HUES64 (cell line): ENCODE measurements at regions not wholly inside any gene's neighbourhood (a gene's known extent, or its start where the extent isn't known, plus 50 kb on each side); places are given as distances from the start of the nearest gene placed in this dataset.

Source experiments
- H3K27ac ChIP-seq: 2 replicates; pipeline ENCODE4 v1.7.0; 2013; ENCODE audit warnings: low read depth, low read length, inconsistent platforms
- H3K27me3 ChIP-seq: 2 replicates; pipeline ENCODE4 v1.6.1; 2013; ENCODE audit warnings: mild to moderate bottlenecking, low read length; ENCODE audit not compliant: insufficient read depth
- H3K36me3 ChIP-seq: 2 replicates; pipeline ENCODE4 v1.6.1; 2013; ENCODE audit warnings: mild to moderate bottlenecking, low read length; ENCODE audit not compliant: insufficient read depth
- H3K4me1 ChIP-seq: 2 replicates; pipeline ENCODE4 v1.6.1; 2013; ENCODE audit warnings: mild to moderate bottlenecking, low read length, moderate library complexity; ENCODE audit not compliant: insufficient read depth
- H3K4me3 ChIP-seq: 2 replicates; pipeline ENCODE4 v1.5.1; 2013; ENCODE audit warnings: mild to moderate bottlenecking, low read length, moderate library complexity
- H3K9ac ChIP-seq: 2 replicates; pipeline ENCODE4 v1.6.1; 2013; ENCODE audit warnings: mild to moderate bottlenecking, low read depth, low read length
- H3K9me3 ChIP-seq: 2 replicates; pipeline ENCODE4 v1.6.1; 2013; ENCODE audit warnings: low read depth, low read length; ENCODE audit not compliant: insufficient read depth
- WGBS: fragments of 150-250, 120-280 bp; methylation state at CpG from one replicate; pipeline ENCODE4 v1.1.7; 2013; ENCODE audit warnings: missing lambda C conversion rate; 5-methylcytosine and 5-hydroxymethylcytosine counted together

DNA sequence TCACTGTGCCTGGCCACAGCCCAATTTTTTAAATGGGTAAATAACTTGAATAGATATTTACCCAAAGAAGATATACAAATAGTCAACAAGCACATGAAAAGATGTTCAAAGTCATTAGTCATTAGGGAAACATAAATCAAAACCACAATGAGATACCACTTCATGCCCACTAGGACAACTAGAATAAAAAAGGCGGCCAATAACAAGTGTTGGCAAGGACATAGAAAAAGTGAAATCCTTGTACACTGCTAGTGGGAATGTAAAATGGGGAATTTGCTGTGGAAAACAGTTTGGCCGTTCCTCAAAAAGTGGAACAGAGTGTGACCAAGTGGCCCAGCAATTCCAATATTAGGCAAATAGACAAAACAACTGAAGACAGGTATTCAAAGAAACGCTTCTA, 270.1 kb downstream of the TFCP2L1 start:
- WGBS, result 97% methylated on average over 3 of the region's 3 CpGs
- no peaks in the 10 kb centered on the region for H3K36me3 ChIP-seq
- peaks cover 5% of the 10 kb centered on the region; the same call in 1 of the 2 replicates for H3K27me3 ChIP-seq
- no peak overlapping the region for H3K4me3 ChIP-seq
- H3K27ac ChIP-seq, result no peak overlapping the region
- H3K4me1 ChIP-seq, result no peaks in the 10 kb centered on the region
- no peaks in the 10 kb centered on the region for H3K9me3 ChIP-seq
- no peak overlapping the region for H3K9ac ChIP-seq

DNA sequence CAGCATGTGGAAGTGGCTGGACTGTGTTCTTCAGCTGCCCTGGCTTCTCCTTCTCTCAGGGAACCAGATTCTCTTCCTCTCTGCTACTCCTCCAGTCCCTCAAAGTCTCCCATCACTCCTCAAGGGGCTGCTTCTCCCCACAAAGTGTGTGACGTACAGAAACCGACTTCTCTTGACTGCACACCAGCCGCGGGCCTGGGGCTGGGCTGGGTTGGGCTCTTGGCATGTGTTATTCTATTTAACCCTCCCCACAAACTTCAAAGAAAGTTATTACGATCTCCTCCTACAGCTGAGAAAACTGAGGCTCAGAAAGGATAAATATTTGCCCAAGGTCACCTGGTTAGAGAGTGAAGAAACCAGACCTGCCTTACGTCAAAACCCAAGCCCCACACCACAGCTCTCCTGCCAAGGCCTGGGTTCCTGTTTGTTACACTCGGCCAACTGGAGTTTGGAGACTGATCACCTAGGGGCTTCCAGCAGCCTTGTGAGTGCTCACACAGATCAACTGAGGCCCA, 269.0 kb downstream of the TFCP2L1 start:
- Histone ChIP-seq H3K9me3 (no peaks in the 10 kb centered on the region), H3K4me1 (no peaks in the 10 kb centered on the region), H3K9ac (no peak overlapping the region), H3K4me3 (no peak overlapping the region), H3K27me3 (peaks cover 5% of the 10 kb centered on the region; the same call in 1 of the 2 replicates), H3K36me3 (no peaks in the 10 kb centered on the region), H3K27ac (no peak overlapping the region)
- 92% methylated on average over 7 of the region's 7 CpGs for WGBS

GRCh38 chr2:121017396-121017795, 267.6 kb downstream of the TFCP2L1 start:
- Histone ChIP-seq H3K27ac (no peak overlapping the region), H3K27me3 (peaks cover 5% of the 10 kb centered on the region; the same call in 1 of the 2 replicates), H3K4me1 (no peaks in the 10 kb centered on the region), H3K36me3 (no peaks in the 10 kb centered on the region), H3K9ac (no peak overlapping the region), H3K9me3 (no peaks in the 10 kb centered on the region), H3K4me3 (no peak overlapping the region)
- 88% methylated on average over 7 of the region's 7 CpGs for WGBS

- Histone ChIP-seq H3K4me1 (no peaks in the 10 kb centered on the region), H3K27me3 (peaks cover 5% of the 10 kb centered on the region; the same call in 1 of the 2 replicates), H3K27ac (no peak overlapping the region), H3K9ac (no peak overlapping the region), H3K36me3 (no peaks in the 10 kb centered on the region), H3K9me3 (no peaks in the 10 kb centered on the region), H3K4me3 (no peak overlapping the region)
- WGBS, result 66% methylated on average over 45 of the region's 45 CpGs
Measured at GRCh38 chr2:121018136-121019061, 266.6 kb downstream of the TFCP2L1 start.

- 50% methylated on average over 12 of the region's 12 CpGs for WGBS
- Histone ChIP-seq H3K9ac (no peak overlapping the region), H3K27me3 (peaks cover 5% of the 10 kb centered on the region; the same call in 1 of the 2 replicates), H3K9me3 (no peaks in the 10 kb centered on the region), H3K4me1 (no peaks in the 10 kb centered on the region), H3K27ac (no peak overlapping the region), H3K36me3 (no peaks in the 10 kb centered on the region), H3K4me3 (no peak overlapping the region)
Measured at GRCh38 chr2:121019071-121019470, 265.9 kb downstream of the TFCP2L1 start.

DNA sequence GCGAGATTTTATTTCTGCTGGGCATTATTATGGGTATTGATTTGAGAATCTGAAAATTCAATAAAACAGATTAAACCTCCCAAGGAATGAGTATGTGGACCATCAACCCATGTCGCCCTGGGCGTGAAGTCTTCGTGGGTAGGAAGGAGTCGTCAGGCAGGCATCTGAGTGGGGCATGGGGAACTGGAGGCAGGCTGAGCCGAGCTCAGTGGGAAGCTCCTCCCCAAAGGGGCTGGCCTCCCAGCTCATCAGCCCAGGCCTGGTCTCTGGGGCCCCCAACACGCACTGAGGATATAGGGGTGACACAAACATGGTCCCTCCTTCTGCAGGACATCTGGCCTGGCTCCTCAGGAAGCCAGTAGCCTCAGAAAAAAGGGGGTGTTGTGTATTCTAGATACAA, 265.2 kb downstream of the TFCP2L1 start:
- Histone ChIP-seq H3K9me3 (no peaks in the 10 kb centered on the region), H3K27me3 (peaks cover 5% of the 10 kb centered on the region; the same call in 1 of the 2 replicates), H3K27ac (no peak overlapping the region), H3K4me3 (no peak overlapping the region), H3K36me3 (no peaks in the 10 kb centered on the region), H3K9ac (no peak overlapping the region), H3K4me1 (no peaks in the 10 kb centered on the region)
- 79% methylated on average over 7 of the region's 7 CpGs for WGBS

- Histone ChIP-seq H3K27me3 (peaks cover 5% of the 10 kb centered on the region; the same call in 1 of the 2 replicates), H3K4me3 (no peak overlapping the region), H3K36me3 (no peaks in the 10 kb centered on the region), H3K9ac (no peak overlapping the region), H3K4me1 (no peaks in the 10 kb centered on the region), H3K9me3 (no peaks in the 10 kb centered on the region), H3K27ac (no peak overlapping the region)
- 86% methylated on average over 7 of the region's 7 CpGs for WGBS
Measured at GRCh38 chr2:121021685-121022084, 263.3 kb downstream of the TFCP2L1 start.

DNA sequence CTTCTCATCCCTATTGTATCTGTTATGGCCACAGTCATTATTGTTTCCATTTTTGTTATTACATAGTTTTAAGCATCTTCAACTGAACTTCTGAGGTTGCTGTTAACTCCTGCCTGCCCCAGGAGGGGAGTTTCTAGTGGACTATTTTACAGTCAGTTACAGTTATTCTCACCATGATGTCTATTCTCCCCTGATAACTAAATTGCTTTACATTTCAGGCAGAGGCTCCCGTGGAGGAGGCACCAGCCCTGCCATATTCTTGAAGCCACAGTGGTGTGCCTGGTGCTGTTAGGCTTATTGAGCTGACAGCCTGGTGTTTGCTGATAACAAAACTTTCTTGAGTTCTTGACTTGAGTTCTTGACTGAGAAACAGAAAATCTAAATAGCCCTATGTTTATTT, 256.4 kb downstream of the TFCP2L1 start:
- Histone ChIP-seq H3K27ac (no peak overlapping the region), H3K4me3 (no peak overlapping the region), H3K9me3 (no peaks in the 10 kb centered on the region), H3K36me3 (no peaks in the 10 kb centered on the region), H3K27me3 (peaks cover 30% of the 10 kb centered on the region), H3K4me1 (no peaks in the 10 kb centered on the region), H3K9ac (no peak overlapping the region)
- 70% methylated on average over 1 of the region's 1 CpG for WGBS

GRCh38 chr2:121030523-121030922, 254.5 kb downstream of the TFCP2L1 start:
- Histone ChIP-seq H3K27ac (no peak overlapping the region), H3K27me3 (peaks cover 37% of the 10 kb centered on the region), H3K36me3 (no peaks in the 10 kb centered on the region), H3K4me1 (no peaks in the 10 kb centered on the region), H3K4me3 (no peak overlapping the region), H3K9me3 (no peaks in the 10 kb centered on the region), H3K9ac (no peak overlapping the region)
- 82% methylated on average over 3 of the region's 3 CpGs for WGBS

DNA sequence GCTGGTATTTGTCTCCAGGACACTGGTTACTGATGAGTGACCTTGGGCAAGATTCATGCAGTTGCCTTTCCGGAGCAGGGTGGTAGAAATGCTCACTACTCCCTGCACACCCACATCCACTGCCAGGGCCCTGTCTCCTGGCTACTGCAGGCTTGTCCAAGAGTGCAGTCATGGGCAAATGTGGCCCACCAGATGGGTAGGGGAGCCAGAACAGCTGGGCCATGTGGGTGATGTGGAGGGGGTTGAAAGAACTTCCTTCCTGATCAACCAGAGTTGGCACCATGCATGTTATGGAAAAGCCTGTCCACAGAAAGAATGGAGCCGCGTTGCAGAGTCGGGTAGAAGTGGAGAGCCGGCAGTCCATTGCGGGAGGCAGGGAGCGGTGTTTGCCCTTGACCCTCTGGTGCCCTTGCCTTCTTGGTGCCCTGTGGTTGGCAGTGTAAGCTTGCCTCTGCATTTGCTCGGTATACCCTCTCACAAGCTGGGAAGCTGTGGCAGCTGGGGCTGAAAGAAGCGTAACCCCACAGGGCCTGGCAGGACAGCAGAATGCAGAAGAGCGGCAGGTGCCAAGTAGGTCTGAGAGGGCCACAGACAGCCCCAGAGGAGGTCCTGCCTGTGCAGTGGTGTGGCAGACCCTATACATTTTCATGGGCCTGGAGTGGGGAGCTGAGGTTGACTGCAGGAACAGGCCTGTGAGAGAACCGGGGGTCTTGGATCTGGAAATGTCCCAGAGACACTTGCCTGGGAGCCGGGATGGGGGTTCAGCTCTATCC, 253.2 kb downstream of the TFCP2L1 start:
- Histone ChIP-seq H3K4me1 (no peaks in the 10 kb centered on the region), H3K27me3 (peaks cover 37% of the 10 kb centered on the region), H3K9ac (no peak overlapping the region), H3K36me3 (no peaks in the 10 kb centered on the region), H3K4me3 (no peak overlapping the region), H3K9me3 (no peaks in the 10 kb centered on the region), H3K27ac (no peak overlapping the region)
- 95% methylated on average over 12 of the region's 12 CpGs for WGBS

GRCh38 chr2:121033461-121033996, 251.5 kb downstream of the TFCP2L1 start:
- H3K9me3 ChIP-seq, result no peaks in the 10 kb centered on the region
- H3K4me3 ChIP-seq, result no peak overlapping the region
- no peak overlapping the region for H3K9ac ChIP-seq
- no peak overlapping the region for H3K27ac ChIP-seq
- no peaks in the 10 kb centered on the region for H3K36me3 ChIP-seq
- H3K4me1 ChIP-seq, result no peaks in the 10 kb centered on the region
- H3K27me3 ChIP-seq, result peaks cover 37% of the 10 kb centered on the region
- 91% methylated on average over 7 of the region's 7 CpGs for WGBS
